Prostate gland (tissue), 2 donors: ENCODE measurements at regions not wholly inside any gene's neighbourhood (a gene's known extent, or its start where the extent isn't known, plus 50 kb on each side); places are given as distances from the start of the nearest gene placed in this dataset.

ENCODE experiments used
- DNase-seq: peaks from one replicate; pipeline ENCODE4 v3.0.0-alpha.2; 2019; ENCODE audit warnings: low spot score
- H3K27ac ChIP-seq, 2 donors: fragments of 200-600 bp; sonication (generic); 2 replicates each; pipeline ENCODE4 v1.5.1; 2017 to 2019
- H3K27me3 ChIP-seq: fragments of 200-600 bp; sonication (generic); replicated peaks from 2 replicates; pipeline ENCODE4 v1.5.1; 2019; ENCODE audit not compliant: insufficient read depth
- H3K36me3 ChIP-seq, 2 donors: fragments of 200-600 bp; sonication (generic); 1 replicate in 1 of 2; 2 replicates in 1 of 2; pipeline versions ENCODE4 v1.5.1 to v1.8.1; 2017 to 2019
- H3K4me1 ChIP-seq: fragments of 200-600 bp; sonication (generic); replicated peaks from 2 replicates; pipeline ENCODE4 v1.5.1; 2019
- H3K4me3 ChIP-seq, 2 donors: fragments of 200-600 bp; sonication (generic); 2 replicates each; pipeline ENCODE4 v1.5.1; 2017 to 2019
- H3K9me3 ChIP-seq: fragments of 200-600 bp; sonication (generic); 2 replicates; pipeline ENCODE4 v1.5.1; 2017
- POLR2A ChIP-seq: fragments of 450-650 bp; IDR thresholded peaks from one replicate; pipeline ENCODE4 v1.6.1; 2016; ENCODE audit warnings: antibody characterized with exemption, mild to moderate bottlenecking
- POLR2AphosphoS5 ChIP-seq: sonication (generic); formaldehyde crosslinking; IDR thresholded peaks from one replicate; pipeline ENCODE4 v1.6.1; 2017; ENCODE audit warnings: antibody characterized with exemption
- WGBS: methylation state at CpG from one replicate; pipeline ENCODE4 v1.1.5; 2018; 5-methylcytosine and 5-hydroxymethylcytosine counted together
- intact Hi-C: fragments of 100-400 bp; cut with DNase I; formaldehyde crosslinking; loops from one replicate; pipeline ENCODE4 v1.14.2; 2022
- TF ChIP-seq, protein P1 (sequence below), 4 experiments: fragments of 200-600 bp in 2 of 4; fragments of 450-650 bp in 2 of 4; sonication (generic) in 2 of 4; IDR thresholded peaks; 1 replicate in 3 of 4; 2 replicates in 1 of 4; pipeline ENCODE4 v1.5.1; 2016 to 2019; ENCODE audit warnings: antibody characterized with exemption in 4 of 4, mild to moderate bottlenecking in 2 of 4, moderate library complexity in 2 of 4

DNA sequence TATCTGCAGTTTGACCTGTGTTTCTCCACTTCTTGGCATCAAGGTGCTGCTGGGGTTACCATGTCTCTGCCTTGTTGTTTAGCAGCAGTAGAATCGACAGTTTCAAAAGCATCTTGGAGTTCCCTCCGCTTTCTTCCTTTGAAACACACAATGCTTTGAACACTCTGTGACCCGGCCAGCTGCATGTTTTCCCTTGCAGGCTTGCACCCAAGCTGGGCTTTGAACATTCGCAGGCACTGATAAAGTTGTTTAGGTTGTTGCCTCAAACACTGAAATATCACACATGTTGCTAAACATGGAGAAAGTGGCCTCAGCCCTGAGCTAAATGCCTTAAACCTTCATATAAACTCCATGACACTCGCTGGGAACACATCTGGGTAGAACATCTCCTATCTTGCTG is 251.7 kb downstream of the TSN start:
- intact Hi-C loops = no loop called here
- no peaks in the 10 kb centered on the region for H3K4me1 ChIP-seq
- H3K4me3 ChIP-seq = no peak overlapping the region
- H3K36me3 ChIP-seq = no peaks in the 10 kb centered on the region
- H3K9me3 ChIP-seq = no peaks in the 10 kb centered on the region
- no peak for TF ChIP-seq POLR2AphosphoS5
- TF ChIP-seq POLR2A = no peak
- TF ChIP-seq, protein P1, sequence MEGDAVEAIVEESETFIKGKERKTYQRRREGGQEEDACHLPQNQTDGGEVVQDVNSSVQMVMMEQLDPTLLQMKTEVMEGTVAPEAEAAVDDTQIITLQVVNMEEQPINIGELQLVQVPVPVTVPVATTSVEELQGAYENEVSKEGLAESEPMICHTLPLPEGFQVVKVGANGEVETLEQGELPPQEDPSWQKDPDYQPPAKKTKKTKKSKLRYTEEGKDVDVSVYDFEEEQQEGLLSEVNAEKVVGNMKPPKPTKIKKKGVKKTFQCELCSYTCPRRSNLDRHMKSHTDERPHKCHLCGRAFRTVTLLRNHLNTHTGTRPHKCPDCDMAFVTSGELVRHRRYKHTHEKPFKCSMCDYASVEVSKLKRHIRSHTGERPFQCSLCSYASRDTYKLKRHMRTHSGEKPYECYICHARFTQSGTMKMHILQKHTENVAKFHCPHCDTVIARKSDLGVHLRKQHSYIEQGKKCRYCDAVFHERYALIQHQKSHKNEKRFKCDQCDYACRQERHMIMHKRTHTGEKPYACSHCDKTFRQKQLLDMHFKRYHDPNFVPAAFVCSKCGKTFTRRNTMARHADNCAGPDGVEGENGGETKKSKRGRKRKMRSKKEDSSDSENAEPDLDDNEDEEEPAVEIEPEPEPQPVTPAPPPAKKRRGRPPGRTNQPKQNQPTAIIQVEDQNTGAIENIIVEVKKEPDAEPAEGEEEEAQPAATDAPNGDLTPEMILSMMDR (IDR thresholded peaks at IDR 0.05) = no peak
- H3K27ac ChIP-seq = no peak overlapping the region
- whole genome bisulfite sequencing = 62% methylated on average over 5 of the region's 5 CpGs
- H3K27me3 ChIP-seq = no peaks in the 10 kb centered on the region
- DNase-seq = no peak

DNA sequence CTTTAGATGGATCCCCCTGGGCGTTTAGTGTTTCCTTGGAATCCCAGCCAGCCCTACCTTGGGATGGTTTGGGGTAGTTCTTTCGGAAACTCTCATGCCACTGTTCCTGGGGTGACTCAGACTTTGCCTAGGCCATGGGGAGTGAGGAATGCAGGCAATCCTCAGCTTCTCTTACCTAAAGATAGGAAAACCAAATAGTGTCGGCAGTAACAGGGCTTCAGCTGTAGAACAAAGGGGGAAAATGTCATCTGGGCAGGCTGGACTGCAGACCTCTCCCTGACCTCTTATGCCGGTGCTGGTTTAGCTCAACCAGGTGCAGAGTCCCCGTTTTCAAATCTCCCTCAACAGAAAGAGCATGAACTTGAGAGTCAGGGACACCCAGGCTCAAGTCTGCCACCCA is 252.1 kb downstream of the TSN start:
- no peak overlapping the region for H3K27ac ChIP-seq
- H3K4me1 ChIP-seq = no peaks in the 10 kb centered on the region
- TF ChIP-seq POLR2A (no peak), POLR2AphosphoS5 (no peak)
- TF ChIP-seq, protein P1 (IDR thresholded peaks at IDR 0.05) = no peak
- no peaks in the 10 kb centered on the region for H3K27me3 ChIP-seq
- H3K9me3 ChIP-seq = no peaks in the 10 kb centered on the region
- intact Hi-C loops = no loop called here
- WGBS = 51% methylated on average over 5 of the region's 5 CpGs
- no peak for DNase-seq
- H3K36me3 ChIP-seq = no peaks in the 10 kb centered on the region
- no peak overlapping the region for H3K4me3 ChIP-seq

DNA sequence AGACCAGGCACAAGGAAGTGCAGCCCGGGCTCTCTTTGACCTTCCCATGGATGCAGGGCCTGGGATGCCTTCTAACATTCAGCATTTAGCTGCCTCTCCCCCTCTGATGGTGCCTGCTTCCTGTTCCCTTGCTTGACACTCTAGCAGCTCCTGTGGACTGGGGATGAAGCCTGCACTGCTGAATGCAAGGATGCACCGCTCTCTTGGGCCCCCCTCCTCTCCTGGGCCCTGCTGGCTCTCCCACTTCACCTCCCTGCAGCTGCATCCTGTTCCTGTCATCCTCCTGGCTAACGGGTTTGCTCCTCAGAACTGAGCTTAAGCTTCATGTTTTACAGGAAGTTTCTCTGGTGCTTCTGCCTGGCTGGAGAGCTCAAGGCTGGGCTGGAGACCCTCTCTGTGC is 254.1 kb downstream of the TSN start:
- H3K4me1 ChIP-seq = no peaks in the 10 kb centered on the region
- DNase-seq = no peak
- H3K9me3 ChIP-seq = no peaks in the 10 kb centered on the region
- H3K36me3 ChIP-seq = no peaks in the 10 kb centered on the region
- intact Hi-C loops = no loop called here
- no peak overlapping the region for H3K27ac ChIP-seq
- no peak overlapping the region for H3K4me3 ChIP-seq
- H3K27me3 ChIP-seq = no peaks in the 10 kb centered on the region
- WGBS = 59% methylated on average over 3 of the region's 3 CpGs
- TF ChIP-seq, protein P1 (IDR thresholded peaks at IDR 0.05) = no peak
- no peak for TF ChIP-seq POLR2AphosphoS5
- TF ChIP-seq POLR2A = no peak

DNA sequence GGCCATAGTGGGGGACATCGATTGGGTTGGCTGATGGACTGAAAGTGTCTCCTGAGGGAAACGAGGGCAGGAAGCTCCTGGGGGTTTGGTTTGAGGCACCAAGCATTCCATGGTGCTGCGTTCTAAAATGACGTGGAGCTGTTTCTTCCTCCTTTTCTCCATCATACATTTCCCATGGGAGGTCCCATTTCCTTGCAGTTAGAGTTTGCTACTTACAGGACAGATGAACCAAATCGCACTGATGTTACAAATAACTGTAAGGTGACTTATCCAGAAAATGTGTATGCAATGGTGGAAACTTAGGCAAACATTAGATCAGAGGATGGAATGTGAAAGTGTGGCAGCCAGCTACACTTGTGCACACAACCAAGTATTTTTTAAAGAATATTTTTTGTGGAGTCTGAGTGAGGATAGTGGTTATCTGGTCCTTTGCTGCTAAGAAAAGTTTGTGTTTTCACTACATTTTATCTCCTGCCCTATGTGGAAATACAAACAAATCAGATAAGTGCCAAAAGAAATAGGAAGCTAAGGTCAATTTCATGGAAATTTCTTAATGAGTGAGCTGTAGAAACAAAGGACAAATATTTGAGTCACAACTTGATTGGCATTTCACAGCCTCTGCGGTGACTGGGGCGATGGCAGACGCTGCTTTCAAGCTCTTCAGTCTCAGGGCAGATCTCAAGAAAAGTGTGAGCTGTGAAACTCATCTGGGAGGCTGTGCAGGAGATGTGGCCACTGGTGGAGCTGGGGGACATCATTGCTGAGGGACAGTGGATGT is 256.2 kb downstream of the TSN start:
- Histone ChIP-seq H3K27me3 (no peaks in the 10 kb centered on the region), H3K27ac (no peak overlapping the region), H3K9me3 (no peaks in the 10 kb centered on the region), H3K4me1 (no peaks in the 10 kb centered on the region), H3K4me3 (no peak overlapping the region), H3K36me3 (no peaks in the 10 kb centered on the region)
- DNase-seq = no peak
- TF ChIP-seq, protein P1 (IDR thresholded peaks at IDR 0.05) = no peak
- no peak for TF ChIP-seq POLR2AphosphoS5
- 81% methylated on average over 8 of the region's 8 CpGs for WGBS
- intact Hi-C loops = no loop called here

DNA sequence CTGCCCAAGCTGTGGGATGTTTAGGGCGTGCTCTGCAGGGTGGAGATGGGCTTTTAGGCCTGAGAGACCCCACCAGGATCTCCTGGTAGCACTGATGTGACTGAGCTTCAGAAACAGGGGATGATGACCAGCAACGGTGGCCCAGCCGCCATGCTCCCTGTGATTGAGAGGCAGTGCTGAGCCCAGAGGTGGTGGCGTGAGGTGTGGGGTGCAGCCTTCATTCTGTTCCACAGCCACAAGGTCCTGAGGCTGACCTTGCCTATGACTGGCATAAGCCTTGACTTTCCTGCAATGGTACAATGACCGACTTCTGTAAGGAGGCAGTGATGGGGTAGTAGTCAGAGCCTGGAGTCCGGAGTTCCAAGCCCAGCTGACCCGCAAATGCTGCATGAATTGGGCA is 263.3 kb downstream of the TSN start:
- WGBS = 93% methylated on average over 7 of the region's 7 CpGs
- DNase-seq = no peak
- Histone ChIP-seq H3K4me3 (no peak overlapping the region), H3K4me1 (no peaks in the 10 kb centered on the region), H3K36me3 (no peaks in the 10 kb centered on the region), H3K9me3 (no peaks in the 10 kb centered on the region), H3K27ac (no peak overlapping the region), H3K27me3 (peaks cover 3% of the 10 kb centered on the region)
- TF ChIP-seq POLR2AphosphoS5 (no peak), POLR2A (no peak)
- TF ChIP-seq, protein P1 (IDR thresholded peaks at IDR 0.05) = no peak
- intact Hi-C loops = no loop called here
